COLO668 (cell line): ENCODE measurements at regions not wholly inside any gene's neighbourhood (a gene's known extent, or its start where the extent isn't known, plus 50 kb on each side); places are given as distances from the start of the nearest gene placed in this dataset.

ENCODE experiments used
- DNase-seq: peaks from one replicate; lab custom pipeline; 2025; ENCODE audit not compliant: unreplicated experiment; lab: John Stamatoyannopoulos, UW

DNA sequence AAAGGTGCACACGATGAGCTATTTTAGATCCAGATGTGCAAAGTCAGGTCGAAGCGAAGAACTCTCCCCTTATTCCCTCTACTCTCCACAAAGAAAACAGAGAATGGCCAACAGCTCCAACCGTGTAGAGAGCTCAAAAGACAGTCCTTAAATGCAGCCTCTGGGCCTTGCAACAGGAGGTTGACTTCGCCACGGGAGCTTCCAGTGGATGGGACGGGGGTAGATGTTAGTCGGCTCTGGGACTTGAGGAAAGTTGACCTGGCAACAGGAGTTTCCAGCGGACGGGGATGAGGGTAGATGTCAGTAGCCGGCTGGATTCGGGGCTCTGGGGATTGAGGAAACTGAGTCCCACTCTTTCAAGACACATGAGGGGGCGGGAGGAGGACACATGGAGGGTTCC lies 450.4 kb downstream of the BRD1 start:
- no peak for DNase-seq

DNA sequence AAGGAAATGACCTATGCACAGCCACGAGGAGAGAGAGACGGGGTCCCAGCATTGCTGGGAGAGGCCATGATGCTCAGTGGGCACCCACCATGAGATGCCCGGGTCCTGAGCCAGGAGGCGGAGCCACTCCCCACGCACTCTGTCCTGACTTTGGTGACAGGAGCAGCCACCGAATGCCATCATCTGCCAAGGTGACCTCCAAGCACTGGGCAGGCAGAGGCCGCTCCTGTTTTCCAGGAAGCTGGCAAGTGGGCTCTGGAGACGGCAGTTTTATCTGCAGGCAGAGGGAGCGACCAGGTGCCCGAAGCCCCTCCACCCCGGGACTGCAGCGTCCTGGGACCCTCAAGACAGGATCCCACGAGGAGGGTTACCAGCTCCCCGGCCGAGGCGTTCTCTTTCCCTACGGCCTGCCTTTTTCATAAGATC lies 453.9 kb downstream of the BRD1 start:
- DNase-seq, result no peak

DNA sequence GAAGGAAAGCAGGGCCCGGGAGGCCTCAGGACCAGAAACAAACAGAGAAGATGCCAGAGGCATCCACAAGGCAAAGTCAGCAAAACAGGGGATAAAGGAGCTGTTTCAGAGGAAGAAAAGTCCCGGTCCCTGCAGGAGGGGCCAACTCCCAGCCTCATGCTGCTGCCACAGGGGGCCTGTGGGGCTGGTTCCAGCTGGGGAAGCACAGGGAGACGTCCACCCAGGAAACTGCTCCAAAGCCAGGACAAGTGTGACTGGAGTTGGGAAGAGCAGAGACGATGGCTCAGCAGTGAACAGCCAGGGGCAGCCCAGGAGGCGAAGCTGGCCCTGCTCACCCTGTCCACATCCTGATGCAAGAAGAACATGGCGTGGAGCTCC lies 454.4 kb downstream of the BRD1 start:
- DNase-seq, result no peak

DNA sequence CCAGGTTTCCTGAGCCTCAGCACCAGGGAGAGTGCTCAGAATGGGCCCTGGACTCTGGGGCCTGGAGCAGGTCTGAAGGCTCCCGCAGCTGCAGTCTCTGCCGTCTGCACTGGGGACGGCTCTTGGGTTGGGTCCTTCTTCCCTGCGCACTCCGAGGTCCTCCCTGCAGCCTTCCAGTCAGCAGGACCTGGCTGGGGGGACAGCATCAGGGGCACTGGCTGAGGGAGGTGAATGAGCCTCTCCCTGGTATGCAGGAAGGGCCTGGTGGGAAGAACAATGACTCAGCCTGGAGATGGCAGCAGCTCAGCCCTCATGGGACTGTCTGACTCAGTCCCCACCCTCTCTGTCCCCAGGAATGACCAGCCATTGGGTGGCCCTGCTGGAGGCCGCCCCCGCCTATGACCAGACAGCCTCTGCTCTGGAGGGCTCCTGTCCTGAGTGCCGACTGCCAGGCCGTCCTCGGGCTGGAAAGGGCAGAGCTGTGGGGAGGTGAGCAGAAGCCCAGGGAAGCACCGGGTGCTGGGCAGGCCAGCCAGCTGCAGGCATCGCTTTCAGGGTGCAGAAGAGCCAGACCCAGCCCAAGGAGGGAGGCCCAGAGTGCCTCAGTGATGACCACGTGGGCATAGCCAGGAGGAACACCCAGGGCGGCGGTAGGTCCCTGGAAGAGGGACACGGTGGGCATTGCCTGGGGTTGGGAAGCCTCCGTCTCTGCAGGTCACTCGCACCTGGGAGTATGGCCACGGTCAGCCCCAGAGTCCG lies 455.0 kb downstream of the BRD1 start:
- DNase-seq, result peak; percentile 12

DNA sequence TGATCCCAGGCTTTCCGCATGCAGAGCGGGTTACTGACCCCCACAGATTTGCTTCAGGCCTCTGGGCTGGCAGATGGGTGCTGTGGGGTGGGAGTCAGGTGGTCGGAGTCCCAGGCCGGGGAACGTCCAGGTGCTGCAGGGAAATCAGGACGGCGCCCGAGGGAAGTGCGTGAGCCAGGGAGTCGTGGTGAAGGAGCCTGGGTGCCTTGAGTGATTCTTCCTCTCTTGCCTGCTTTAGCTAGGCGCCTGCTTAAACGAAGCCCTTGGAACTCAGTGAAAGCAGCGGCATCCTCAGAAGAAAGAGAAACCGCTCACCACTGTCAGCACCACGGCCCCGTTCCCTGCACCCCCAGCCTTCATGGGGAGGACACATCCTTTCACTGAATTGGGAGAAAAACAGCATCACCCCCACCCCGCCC lies 455.6 kb downstream of the BRD1 start:
- no peak for DNase-seq

DNA sequence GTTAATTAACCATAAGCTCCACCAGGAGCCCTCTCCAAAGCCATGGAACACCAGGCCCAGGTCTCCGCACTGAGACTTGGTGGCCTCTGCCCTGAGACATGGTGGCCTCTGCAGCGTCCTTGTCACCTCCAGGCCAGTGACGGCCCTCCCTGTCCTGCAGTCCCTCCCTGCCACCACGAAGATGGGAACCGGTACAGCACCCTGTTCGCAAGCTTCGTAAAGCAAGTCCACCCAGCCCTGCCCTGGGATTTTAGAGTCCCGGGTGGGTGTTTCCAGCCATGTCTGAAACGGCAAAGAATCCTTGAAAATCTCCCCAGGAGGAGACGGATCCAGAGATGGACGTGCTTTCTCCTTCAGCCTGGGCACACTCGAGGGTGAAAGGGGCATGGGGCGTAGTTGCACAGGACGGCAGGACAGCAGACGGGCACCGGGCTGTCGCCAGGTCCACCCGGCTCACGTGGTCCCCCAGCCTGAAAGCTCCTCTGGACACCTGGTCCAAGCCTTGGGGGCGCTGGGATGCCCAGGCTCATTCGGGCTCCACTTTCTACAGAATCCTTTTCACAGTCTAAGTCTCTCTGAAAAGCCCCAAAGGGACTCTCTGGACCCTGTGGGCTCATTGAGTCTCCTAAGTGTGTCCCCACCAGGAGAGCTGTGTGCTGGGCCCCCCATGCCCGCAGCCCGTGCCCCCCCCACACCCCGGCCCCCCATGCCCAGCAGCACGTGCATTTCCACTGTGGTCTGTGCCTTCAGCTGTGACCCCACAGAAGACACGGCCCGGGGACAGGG lies 456.2 kb downstream of the BRD1 start:
- DNase-seq, result no peak

DNA sequence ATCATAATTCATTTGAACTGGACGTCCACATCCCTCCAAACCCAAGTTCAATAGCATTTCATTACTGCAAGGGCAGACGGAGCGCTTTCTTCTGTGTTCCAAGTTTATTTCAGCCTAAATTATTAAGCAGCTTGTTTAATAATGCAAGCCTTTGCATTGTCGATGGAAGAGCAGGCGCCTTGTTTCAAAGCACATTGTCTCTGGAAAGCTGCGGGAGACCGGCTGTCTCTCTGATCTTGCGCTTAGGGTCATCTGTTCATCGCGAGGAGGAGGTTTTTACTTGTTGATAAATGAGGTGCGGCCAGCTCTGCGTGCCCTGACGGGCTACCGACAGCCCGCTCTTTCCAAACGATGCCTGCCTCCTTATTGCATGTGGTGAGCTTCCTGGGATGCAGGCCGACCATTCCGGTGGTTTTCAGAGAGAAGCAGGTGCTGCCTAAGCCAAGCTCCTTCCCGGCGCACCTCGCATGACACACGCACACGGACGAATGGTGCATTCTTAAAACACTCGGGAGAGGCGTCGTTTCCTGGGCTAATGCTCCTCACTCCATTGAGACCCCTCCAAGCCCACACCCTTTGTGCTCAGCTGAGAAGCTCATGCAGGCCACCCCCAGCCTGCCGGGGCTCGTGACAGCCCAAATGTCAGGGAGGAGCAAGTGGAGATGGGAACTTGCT lies 456.9 kb downstream of the BRD1 start:
- no peak for DNase-seq

DNA sequence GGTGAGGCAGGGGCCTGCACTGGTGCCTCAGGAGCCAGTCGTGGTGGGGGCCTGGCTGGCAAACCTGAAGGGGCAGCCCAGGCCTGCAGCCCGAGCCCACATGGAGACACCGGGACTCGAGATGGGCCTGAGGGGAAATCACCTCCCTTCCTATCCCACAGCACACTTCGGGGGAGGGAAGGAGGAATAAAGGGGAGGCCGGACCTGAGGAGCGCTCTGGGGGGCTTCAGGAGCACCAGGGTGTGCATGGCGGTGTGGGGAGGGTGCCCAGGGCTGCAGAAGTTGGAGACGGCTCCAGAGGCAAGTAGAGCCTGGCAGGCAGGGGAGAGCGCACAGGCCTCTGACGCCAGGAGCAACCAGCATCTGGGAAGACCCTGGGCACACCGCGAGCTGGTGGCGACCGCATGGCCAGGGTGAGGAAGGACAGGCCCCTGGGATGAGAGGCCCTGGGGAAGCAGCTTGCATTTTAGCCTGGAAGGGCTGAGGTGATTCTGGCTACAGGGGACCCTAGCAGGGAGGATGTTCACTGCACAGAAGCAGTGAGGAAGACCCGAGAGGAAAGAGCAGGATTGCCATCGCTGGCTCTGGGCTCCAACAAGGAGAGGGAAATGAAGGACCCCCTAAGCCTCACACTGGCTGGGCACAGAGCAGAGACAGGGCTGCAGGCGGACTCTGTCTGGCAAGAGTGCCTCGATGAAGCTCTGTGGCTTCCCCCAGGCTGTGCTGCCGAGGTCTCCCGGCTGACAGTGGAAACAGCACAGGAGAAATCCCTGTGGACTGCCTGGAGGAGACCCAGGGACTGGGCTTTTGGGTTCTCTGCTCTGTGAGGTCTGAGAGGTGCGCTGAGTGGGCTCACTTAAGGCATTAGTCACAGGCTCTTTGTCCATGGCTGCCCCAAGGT lies 457.7 kb downstream of the BRD1 start:
- no peak for DNase-seq

DNA sequence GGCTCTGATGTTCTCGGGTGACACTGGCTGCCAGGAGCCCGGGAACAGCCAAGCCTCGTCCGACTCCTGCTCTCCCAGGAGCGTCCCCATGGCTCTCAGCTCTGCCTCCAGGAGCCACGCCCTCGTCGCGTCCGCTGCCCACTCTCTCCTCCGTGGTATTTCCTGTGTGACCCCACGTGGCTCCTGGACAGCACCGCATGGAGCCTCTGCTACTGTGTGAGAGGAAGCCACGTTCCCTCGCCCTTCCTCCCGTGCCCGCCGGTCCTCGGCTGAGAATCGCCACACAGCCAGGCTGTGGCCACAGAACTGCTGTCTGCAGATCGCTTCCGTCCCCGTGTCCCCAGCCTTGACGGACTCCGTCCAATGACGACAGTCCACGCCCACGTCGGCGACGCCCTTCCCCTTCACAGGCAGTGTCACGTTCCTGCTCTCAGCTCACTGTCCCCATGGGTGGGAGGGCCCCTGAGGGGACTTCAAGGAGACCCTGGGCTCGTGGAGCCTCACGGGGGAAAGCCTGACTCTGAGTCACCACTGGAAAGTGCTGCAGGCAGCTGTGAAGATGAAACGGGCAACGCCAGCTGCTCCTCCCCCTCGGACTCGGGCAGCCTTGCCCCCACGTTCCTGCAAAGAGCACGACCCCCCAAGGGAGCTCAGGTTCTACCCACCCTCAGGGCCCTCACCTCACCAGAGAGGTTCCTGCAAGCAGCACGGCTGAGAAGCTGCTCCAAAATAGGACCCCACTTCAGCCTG lies 458.5 kb downstream of the BRD1 start:
- DNase-seq, result peak; percentile 71

DNA sequence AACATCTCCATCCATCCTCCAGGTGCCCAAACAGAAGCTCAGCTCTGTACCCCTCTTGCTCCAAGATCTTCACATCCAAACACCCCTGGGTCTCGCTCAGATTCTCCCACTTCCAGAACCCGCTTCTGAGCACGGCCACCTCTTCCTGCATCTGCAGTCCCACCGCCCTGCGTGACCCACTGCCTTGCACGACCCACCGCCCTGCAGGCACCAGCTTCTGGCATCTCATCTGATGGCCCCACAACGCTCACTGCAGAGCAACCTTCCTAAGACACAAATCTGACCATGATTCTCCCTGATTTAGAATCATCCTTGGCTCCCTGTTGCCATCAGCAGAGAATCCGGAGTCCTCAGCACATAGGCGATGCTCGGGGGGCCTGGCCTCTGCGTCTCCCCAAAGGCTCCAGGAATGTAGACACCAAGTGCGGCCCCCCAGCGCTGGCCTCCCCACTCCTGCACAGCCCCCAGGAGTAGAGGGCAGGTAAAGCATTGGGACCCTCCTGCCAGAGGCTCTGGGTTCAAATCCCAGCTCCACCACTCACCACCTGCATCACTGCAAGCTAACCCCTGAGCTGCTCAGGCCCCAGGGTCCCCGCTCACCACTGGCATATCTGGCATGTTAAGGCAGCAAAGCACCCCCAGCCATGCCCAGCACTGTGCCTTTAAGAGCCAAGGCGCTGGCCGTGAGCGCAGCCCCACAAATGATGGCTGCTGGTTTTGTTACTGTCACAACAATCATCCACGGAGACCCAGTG lies 459.3 kb downstream of the BRD1 start:
- DNase-seq, result no peak

DNA sequence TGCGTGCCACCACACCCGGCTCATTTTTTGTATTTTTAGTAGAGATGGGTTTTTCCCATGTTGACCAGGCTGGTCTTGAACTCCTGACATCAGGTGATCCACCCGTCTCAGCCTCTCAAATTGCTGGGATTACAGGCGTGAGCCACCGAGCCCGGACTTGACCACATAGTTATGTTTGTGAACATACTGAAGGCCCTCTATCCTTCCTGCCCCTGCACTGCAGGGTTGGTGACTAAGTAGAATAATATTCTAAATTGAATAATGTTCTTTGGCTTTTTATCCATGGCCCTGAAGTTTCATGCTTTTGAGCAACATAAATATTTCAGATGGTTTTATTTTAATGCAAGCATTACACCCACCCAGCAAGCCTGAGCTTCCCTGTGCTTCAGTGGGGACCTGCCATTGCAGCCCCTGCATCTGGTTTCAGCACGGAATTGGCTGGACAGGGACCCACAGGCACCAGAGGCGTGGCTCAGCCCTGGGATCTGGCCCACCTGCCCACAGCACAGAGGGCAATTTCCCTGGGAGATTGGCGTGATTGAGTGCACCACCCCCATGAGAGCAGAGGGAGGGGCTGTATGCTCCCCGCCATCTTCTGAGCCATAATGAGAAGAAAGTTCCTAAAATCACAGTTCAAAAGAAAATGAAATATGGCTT lies 460.5 kb downstream of the BRD1 start:
- DNase-seq, result no peak

DNA sequence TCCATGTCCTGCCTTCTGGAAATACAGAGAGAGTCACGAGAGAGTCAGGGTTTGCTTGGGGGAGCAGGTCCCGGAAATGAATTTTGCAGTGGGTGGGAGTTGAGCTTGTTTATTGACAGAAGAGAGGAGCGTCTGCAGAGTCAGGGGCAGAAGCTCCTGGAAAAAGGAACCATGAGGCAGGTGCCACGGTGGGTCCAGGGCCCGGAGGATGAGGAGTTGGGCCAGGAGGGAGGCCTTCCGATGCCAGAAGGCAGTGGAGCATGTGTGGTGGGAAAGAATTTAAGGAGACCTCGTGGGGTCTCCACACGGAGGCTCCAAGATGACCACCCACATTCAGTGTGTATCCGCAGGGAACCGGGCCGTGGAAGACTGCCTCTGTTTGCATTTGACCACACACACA lies 461.2 kb downstream of the BRD1 start:
- no peak for DNase-seq

DNA sequence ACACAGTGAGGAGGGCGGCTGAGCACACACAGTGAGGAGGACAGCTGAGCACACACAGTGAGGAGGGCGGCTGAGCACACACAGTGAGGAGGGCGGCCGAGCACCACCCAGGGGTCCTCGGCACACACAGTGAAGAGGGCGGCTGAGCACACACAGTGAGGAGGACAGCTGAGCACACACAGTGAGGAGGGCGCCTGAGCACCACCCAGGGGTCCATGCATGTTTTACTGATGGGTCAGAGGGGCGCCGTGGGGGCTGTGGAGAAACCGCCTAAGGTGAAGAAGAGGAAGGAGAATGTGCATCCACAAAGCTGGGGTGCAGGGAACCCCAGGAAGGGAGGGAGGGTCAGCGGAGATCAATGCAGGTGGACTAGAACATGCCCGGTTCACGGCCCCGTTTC lies 461.8 kb downstream of the BRD1 start:
- DNase-seq, result peak; percentile 60

DNA sequence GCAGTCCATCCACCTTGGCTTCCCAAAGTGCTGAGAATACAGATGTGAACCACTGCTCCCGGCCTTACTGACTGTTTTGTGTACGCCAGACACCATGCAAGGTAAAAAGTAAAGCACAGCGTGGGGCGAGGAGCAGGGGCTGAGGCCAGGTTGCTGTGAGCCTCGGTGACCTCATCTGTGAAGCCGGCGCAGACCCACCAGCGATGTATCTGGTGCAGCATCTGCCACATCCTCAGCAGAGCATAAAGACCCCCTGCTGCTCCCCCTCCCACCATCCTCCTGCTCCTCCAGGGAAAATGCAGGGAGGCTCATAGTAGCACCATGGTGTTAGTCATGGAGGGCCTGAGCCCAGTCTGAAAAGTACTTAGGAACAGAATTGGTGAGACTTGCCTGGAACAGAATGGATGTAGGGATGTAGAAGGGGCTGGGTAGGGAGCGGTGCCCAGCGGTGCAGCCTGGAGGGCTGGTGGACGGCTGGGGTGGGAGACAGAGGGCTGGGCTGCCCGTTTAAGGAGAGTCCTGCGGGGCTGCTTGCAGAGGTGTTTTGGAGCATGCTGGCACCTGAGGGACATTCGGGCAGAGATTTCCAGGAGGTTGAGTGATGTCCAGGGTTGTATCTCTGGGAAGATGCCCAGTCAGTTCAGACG lies 462.4 kb downstream of the BRD1 start:
- DNase-seq, result no peak

DNA sequence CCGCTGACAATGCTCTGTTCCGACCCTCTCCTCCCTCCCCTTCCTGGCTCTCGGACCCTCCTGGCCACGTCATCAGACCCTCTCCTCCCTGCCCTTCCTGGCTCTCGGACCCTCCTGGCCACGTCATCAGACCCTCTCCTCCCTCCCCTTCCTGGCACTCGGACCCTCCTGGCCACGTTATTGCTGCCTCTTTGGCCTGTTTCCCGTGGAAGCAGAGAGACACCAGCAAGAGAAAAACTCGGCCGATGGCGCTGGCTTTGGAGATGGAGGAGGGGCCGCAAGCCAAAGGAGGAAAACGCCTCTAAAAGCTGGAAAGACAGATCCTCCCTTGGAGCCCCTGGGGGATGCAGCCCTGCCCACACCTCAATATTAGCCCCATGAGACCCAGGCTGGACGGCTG lies 463.3 kb downstream of the BRD1 start:
- no peak for DNase-seq

DNA sequence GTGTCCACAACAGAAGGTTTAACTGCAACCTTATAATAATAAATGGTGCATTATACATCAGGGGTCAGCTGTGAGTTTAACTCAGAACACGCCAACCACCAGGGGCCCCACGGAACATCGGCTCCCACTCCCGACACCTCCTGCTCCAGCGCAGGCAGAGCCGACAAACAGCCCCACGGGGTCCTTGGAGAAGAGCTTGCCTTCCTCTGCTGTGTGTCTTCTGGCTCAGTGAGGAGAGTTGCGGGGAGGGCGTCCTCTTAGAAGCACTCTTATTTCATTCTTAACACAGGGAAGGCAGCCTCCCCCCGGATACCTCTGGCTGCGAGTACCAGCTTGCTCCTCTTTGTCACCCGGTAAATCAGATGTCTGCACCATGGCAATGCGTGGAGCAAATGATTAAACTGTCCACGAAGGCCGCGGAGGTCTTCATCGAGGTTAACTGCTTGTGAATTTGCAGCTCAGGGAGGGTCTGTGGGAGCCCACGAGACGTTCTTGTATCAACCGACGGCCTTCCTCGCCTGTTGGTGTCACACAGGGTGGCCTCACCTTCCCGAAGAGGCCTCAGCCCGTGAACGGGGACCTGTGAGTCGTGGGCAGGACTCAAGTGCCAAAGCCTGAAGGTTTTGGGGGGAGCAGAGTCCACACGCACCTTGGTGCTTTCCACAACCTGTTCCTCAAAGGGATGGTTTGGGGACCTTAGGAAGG lies 464.0 kb downstream of the BRD1 start:
- no peak for DNase-seq

DNA sequence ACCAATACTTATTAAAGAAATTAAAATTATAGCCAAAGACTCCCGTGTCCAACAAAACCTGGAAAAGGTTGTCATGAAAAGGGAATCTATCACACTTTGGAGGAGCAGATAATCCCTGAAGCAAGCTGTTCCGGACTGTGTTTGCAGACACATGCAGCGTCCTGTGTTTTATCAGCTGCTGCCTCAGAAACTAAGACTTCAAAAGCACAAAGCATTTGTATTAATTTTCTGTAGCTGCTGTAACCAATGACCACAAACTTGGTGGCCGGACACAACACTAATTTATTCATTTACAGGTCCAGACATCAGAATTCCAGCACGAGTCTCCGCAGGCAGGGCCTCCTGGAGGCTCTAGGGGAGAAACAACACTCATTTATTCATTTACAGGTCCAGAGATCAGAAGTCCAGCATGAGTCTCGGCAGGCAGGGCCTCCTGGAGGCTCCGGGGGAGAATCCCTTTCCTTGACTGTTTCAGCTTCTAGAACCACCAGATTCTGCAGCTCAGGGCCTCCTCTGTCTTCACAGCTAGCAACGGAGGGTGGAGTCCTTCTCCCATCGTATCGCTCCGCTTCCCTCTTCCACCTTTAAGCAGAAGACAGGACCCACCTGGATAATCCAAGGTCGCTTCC lies 465.3 kb downstream of the BRD1 start:
- no peak for DNase-seq
